ENCODE measurements at regions not wholly inside any gene's neighbourhood (a gene's known extent, or its start where the extent isn't known, plus 50 kb on each side); places are given as distances from the start of the nearest gene placed in this dataset.

GRCh38 chr13:34214686-34215085 is 396.7 kb downstream of the RFC3 start:
- H3K9me3 ChIP-seq = no peaks in the 10 kb centered on the region
- H3K27me3 ChIP-seq = no peaks in the 10 kb centered on the region
- intact Hi-C loops (cut with DNase I) = no loop called here
- no peak overlapping the region for H3K4me3 ChIP-seq
- H3K4me1 ChIP-seq = no peaks in the 10 kb centered on the region
- TF ChIP-seq POLR2A (IDR thresholded peaks at IDR 0.05) (no peak), CTCF (IDR thresholded peaks at IDR 0.05) (no peak)
- no peak overlapping the region for H3K27ac ChIP-seq
- H3K36me3 ChIP-seq = no peaks in the 10 kb centered on the region
- DNase-seq = no peak
- WGBS, 2 donors = 81 to 100% methylated on average over 2 of the region's 2 CpGs

- intact Hi-C loops (cut with DNase I) = no loop called here
These were observed 398.3 kb downstream of the RFC3 start for GRCh38 chr13:34216256-34216655.

GRCh38 chr13:34217343-34218025 is 399.5 kb downstream of the RFC3 start:
- no peak for DNase-seq
- intact Hi-C loops (cut with DNase I) = no loop called here
- H3K36me3 ChIP-seq = no peaks in the 10 kb centered on the region
- no peak for TF ChIP-seq POLR2A (IDR thresholded peaks at IDR 0.05)
- TF ChIP-seq CTCF (IDR thresholded peaks at IDR 0.05) = no peak
- H3K27ac ChIP-seq = no peak overlapping the region
- no peaks in the 10 kb centered on the region for H3K27me3 ChIP-seq
- 78 to 81% methylated on average over 12 of the region's 12 CpGs for WGBS, 2 donors
- no peaks in the 10 kb centered on the region for H3K4me1 ChIP-seq
- H3K4me3 ChIP-seq = no peak overlapping the region
- no peaks in the 10 kb centered on the region for H3K9me3 ChIP-seq

More at GRCh38 chr13:34216256-34216655, 398.3 kb downstream of the RFC3 start:
- WGBS, 2 donors = 92 to 96% methylated on average over 4 of the region's 4 CpGs
- H3K4me3 ChIP-seq = no peak overlapping the region
- H3K4me1 ChIP-seq = no peaks in the 10 kb centered on the region
- no peaks in the 10 kb centered on the region for H3K27me3 ChIP-seq
- no peaks in the 10 kb centered on the region for H3K9me3 ChIP-seq
- no peak overlapping the region for H3K27ac ChIP-seq
- TF ChIP-seq POLR2A (IDR thresholded peaks at IDR 0.05) = no peak
- TF ChIP-seq CTCF (IDR thresholded peaks at IDR 0.05) = no peak
- DNase-seq = no peak
- no peaks in the 10 kb centered on the region for H3K36me3 ChIP-seq

GRCh38 chr13:34223984-34224383 is 406.0 kb downstream of the RFC3 start:
- DNase-seq = no peak
- intact Hi-C loops (cut with DNase I) = no loop called here
- 70 to 79% methylated on average over 2 of the region's 2 CpGs for WGBS, 2 donors
- H3K36me3 ChIP-seq = no peaks in the 10 kb centered on the region
- H3K4me3 ChIP-seq = no peak overlapping the region
- TF ChIP-seq POLR2A (IDR thresholded peaks at IDR 0.05) (no peak), CTCF (IDR thresholded peaks at IDR 0.05) (no peak)
- no peak overlapping the region for H3K27ac ChIP-seq
- H3K9me3 ChIP-seq = no peaks in the 10 kb centered on the region
- H3K27me3 ChIP-seq = no peaks in the 10 kb centered on the region
- H3K4me1 ChIP-seq = peaks cover 0 to 3% (median 0%) of the 10 kb centered on the region in 3 donors

GRCh38 chr13:34224877-34225276 is 406.9 kb downstream of the RFC3 start:
- H3K27me3 ChIP-seq = no peaks in the 10 kb centered on the region
- no peaks in the 10 kb centered on the region for H3K9me3 ChIP-seq
- no peaks in the 10 kb centered on the region for H3K36me3 ChIP-seq
- no peak overlapping the region for H3K4me3 ChIP-seq
- no peak overlapping the region for H3K27ac ChIP-seq
- WGBS, 2 donors = 22 to 44% methylated on average over 10 of the region's 10 CpGs
- TF ChIP-seq CTCF (IDR thresholded peaks at IDR 0.05) (no peak), POLR2A (IDR thresholded peaks at IDR 0.05) (no peak)
- DNase-seq = no peak
- intact Hi-C loops (cut with DNase I) = no loop called here
- peaks cover 0 to 3% (median 0%) of the 10 kb centered on the region in 3 donors for H3K4me1 ChIP-seq

Data from esophagus squamous epithelium (tissue), 5 donors.